ENCODE measurements at regions not wholly inside any gene's neighbourhood (a gene's known extent, or its start where the extent isn't known, plus 50 kb on each side); places are given as distances from the start of the nearest gene placed in this dataset.

GRCh38 chr9:78919701-78920100 lies 622.8 kb downstream of the PSAT1 start (continued):
- TF ChIP-seq, protein P1, sequence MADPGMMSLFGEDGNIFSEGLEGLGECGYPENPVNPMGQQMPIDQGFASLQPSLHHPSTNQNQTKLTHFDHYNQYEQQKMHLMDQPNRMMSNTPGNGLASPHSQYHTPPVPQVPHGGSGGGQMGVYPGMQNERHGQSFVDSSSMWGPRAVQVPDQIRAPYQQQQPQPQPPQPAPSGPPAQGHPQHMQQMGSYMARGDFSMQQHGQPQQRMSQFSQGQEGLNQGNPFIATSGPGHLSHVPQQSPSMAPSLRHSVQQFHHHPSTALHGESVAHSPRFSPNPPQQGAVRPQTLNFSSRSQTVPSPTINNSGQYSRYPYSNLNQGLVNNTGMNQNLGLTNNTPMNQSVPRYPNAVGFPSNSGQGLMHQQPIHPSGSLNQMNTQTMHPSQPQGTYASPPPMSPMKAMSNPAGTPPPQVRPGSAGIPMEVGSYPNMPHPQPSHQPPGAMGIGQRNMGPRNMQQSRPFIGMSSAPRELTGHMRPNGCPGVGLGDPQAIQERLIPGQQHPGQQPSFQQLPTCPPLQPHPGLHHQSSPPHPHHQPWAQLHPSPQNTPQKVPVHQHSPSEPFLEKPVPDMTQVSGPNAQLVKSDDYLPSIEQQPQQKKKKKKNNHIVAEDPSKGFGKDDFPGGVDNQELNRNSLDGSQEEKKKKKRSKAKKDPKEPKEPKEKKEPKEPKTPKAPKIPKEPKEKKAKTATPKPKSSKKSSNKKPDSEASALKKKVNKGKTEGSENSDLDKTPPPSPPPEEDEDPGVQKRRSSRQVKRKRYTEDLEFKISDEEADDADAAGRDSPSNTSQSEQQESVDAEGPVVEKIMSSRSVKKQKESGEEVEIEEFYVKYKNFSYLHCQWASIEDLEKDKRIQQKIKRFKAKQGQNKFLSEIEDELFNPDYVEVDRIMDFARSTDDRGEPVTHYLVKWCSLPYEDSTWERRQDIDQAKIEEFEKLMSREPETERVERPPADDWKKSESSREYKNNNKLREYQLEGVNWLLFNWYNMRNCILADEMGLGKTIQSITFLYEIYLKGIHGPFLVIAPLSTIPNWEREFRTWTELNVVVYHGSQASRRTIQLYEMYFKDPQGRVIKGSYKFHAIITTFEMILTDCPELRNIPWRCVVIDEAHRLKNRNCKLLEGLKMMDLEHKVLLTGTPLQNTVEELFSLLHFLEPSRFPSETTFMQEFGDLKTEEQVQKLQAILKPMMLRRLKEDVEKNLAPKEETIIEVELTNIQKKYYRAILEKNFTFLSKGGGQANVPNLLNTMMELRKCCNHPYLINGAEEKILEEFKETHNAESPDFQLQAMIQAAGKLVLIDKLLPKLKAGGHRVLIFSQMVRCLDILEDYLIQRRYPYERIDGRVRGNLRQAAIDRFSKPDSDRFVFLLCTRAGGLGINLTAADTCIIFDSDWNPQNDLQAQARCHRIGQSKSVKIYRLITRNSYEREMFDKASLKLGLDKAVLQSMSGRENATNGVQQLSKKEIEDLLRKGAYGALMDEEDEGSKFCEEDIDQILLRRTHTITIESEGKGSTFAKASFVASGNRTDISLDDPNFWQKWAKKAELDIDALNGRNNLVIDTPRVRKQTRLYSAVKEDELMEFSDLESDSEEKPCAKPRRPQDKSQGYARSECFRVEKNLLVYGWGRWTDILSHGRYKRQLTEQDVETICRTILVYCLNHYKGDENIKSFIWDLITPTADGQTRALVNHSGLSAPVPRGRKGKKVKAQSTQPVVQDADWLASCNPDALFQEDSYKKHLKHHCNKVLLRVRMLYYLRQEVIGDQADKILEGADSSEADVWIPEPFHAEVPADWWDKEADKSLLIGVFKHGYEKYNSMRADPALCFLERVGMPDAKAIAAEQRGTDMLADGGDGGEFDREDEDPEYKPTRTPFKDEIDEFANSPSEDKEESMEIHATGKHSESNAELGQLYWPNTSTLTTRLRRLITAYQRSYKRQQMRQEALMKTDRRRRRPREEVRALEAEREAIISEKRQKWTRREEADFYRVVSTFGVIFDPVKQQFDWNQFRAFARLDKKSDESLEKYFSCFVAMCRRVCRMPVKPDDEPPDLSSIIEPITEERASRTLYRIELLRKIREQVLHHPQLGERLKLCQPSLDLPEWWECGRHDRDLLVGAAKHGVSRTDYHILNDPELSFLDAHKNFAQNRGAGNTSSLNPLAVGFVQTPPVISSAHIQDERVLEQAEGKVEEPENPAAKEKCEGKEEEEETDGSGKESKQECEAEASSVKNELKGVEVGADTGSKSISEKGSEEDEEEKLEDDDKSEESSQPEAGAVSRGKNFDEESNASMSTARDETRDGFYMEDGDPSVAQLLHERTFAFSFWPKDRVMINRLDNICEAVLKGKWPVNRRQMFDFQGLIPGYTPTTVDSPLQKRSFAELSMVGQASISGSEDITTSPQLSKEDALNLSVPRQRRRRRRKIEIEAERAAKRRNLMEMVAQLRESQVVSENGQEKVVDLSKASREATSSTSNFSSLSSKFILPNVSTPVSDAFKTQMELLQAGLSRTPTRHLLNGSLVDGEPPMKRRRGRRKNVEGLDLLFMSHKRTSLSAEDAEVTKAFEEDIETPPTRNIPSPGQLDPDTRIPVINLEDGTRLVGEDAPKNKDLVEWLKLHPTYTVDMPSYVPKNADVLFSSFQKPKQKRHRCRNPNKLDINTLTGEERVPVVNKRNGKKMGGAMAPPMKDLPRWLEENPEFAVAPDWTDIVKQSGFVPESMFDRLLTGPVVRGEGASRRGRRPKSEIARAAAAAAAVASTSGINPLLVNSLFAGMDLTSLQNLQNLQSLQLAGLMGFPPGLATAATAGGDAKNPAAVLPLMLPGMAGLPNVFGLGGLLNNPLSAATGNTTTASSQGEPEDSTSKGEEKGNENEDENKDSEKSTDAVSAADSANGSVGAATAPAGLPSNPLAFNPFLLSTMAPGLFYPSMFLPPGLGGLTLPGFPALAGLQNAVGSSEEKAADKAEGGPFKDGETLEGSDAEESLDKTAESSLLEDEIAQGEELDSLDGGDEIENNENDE (IDR thresholded peaks at IDR 0.05; ENCODE audit: insufficient replicate concordance, low read length), result no peak
- TF ChIP-seq KDM5A (IDR thresholded peaks at IDR 0.05; ENCODE audit: low read length) (no peak), PHF8 (conservative IDR thresholded peaks at IDR 0.05; ENCODE audit: low read depth, low read length) (no peak), CHD2 (IDR thresholded peaks at IDR 0.05; ENCODE audit: low read length) (no peak), USF2 (IDR thresholded peaks at IDR 0.05; ENCODE audit: low read length) (no peak), TEAD4 (IDR thresholded peaks at IDR 0.05; ENCODE audit: low read depth, low read length) (no peak), POLR2AphosphoS5 (IDR thresholded peaks at IDR 0.05; ENCODE audit: low read depth, low read length) (no peak), ATF2 (IDR thresholded peaks at IDR 0.05; ENCODE audit: low read length) (no peak)
- TF ChIP-seq, protein P2, sequence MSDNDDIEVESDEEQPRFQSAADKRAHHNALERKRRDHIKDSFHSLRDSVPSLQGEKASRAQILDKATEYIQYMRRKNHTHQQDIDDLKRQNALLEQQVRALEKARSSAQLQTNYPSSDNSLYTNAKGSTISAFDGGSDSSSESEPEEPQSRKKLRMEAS (IDR thresholded peaks at IDR 0.05), result no peak
